H9 (cell line): ENCODE measurements at regions not wholly inside any gene's neighbourhood (a gene's known extent, or its start where the extent isn't known, plus 50 kb on each side); places are given as distances from the start of the nearest gene placed in this dataset.

Experiments used
- DNase-seq: peaks from one replicate; pipeline ENCODE4 v3.0.0-alpha.2; 2017
- H2AFZ ChIP-seq: one replicate; pipeline ENCODE4 v1.6.1; 2013; ENCODE audit warnings: mild to moderate bottlenecking, low read length, control low read depth, moderate library complexity
- H2AK5ac ChIP-seq: 2 replicates; pipeline ENCODE4 v1.6.1; 2013; ENCODE audit warnings: low read length, control low read depth, mixed read lengths; ENCODE audit not compliant: insufficient read length
- H2BK120ac ChIP-seq: one replicate; pipeline ENCODE4 v1.6.1; 2013; ENCODE audit warnings: low read depth, mild to moderate bottlenecking, low read length, control low read depth, inconsistent platforms; ENCODE audit not compliant: poor library complexity, severe bottlenecking
- H2BK12ac ChIP-seq: 2 replicates; pipeline ENCODE4 v1.6.1; 2013; ENCODE audit warnings: low read length, control low read depth, mixed read lengths, low read depth; ENCODE audit not compliant: insufficient read length
- H2BK15ac ChIP-seq: 2 replicates; pipeline ENCODE4 v1.6.1; 2013; ENCODE audit warnings: low read depth, low read length, control low read depth
- H2BK20ac ChIP-seq: one replicate; pipeline ENCODE4 v1.6.1; 2013; ENCODE audit warnings: low read depth, mild to moderate bottlenecking, low read length, control low read depth, inconsistent platforms; ENCODE audit not compliant: poor library complexity, severe bottlenecking
- H2BK5ac ChIP-seq: 2 replicates; pipeline ENCODE4 v1.6.1; 2013; ENCODE audit warnings: low read length, control low read depth, mixed read lengths; ENCODE audit not compliant: insufficient read length
- H3K14ac ChIP-seq: 2 replicates; pipeline ENCODE4 v1.6.1; 2013; ENCODE audit warnings: low read length, control low read depth; ENCODE audit not compliant: insufficient read depth
- H3K18ac ChIP-seq: 2 replicates; pipeline ENCODE4 v1.6.1; 2013; ENCODE audit warnings: low read depth, mild to moderate bottlenecking, mixed read lengths, low read length, control low read depth; ENCODE audit not compliant: insufficient read length
- H3K23ac ChIP-seq: 2 replicates; pipeline ENCODE4 v1.6.1; 2013; ENCODE audit warnings: low read length, control low read depth, mixed read lengths, low read depth; ENCODE audit not compliant: insufficient read length
- H3K23me2 ChIP-seq: 2 replicates; pipeline ENCODE4 v1.6.1; 2013; ENCODE audit warnings: low read depth, mild to moderate bottlenecking, mixed read lengths, low read length, control low read depth; ENCODE audit not compliant: insufficient read length, poor library complexity, severe bottlenecking
- H3K27ac ChIP-seq: 2 replicates; pipeline ENCODE4 v1.5.1; 2013; ENCODE audit warnings: low read length, control low read depth, mixed read lengths, low read depth; ENCODE audit not compliant: insufficient read length
- H3K27me3 ChIP-seq: 2 replicates; pipeline ENCODE4 v1.6.1; 2013; ENCODE audit warnings: low read length, control low read depth, inconsistent platforms; ENCODE audit not compliant: insufficient read depth
- H3K4ac ChIP-seq: 2 replicates; pipeline ENCODE4 v1.6.1; 2013; ENCODE audit warnings: low read depth, mild to moderate bottlenecking, control low read depth, inconsistent platforms, low read length, moderate library complexity
- H3K4me1 ChIP-seq: 2 replicates; pipeline ENCODE4 v1.6.1; 2013; ENCODE audit warnings: low read length, control low read depth, inconsistent platforms; ENCODE audit not compliant: insufficient read depth
- H3K4me2 ChIP-seq: 2 replicates; pipeline ENCODE4 v1.6.1; 2013; ENCODE audit warnings: low read length, control low read depth, mixed read lengths; ENCODE audit not compliant: insufficient read length, insufficient read depth
- H3K56ac ChIP-seq: 2 replicates; pipeline ENCODE4 v1.6.1; 2013; ENCODE audit warnings: low read depth, mild to moderate bottlenecking, mixed read lengths, low read length, control low read depth; ENCODE audit not compliant: insufficient read length
- H3K79me1 ChIP-seq: 2 replicates; pipeline ENCODE4 v1.6.1; 2013; ENCODE audit warnings: low read depth, mild to moderate bottlenecking, moderate library complexity, low read length, control low read depth, inconsistent platforms; ENCODE audit not compliant: insufficient read depth, poor library complexity, severe bottlenecking
- H3K79me2 ChIP-seq: 2 replicates; pipeline ENCODE4 v1.6.1; 2013; ENCODE audit warnings: low read length, control low read depth, inconsistent platforms; ENCODE audit not compliant: insufficient read depth
- H3K9ac ChIP-seq: 2 replicates; pipeline ENCODE4 v1.6.1; 2013; ENCODE audit warnings: low read length, control low read depth, mixed read lengths; ENCODE audit not compliant: insufficient read length; ENCODE audit errors: extremely low read depth
- H3K9me3 ChIP-seq: one replicate; pipeline ENCODE4 v1.6.1; 2013; ENCODE audit warnings: low read depth, low read length, inconsistent platforms; ENCODE audit not compliant: control insufficient read depth
- H3T11ph ChIP-seq: one replicate; pipeline ENCODE4 v1.6.1; 2013; ENCODE audit warnings: mild to moderate bottlenecking, low read length, control low read depth, inconsistent platforms
- H4K20me1 ChIP-seq: one replicate; pipeline ENCODE4 v1.6.1; 2013; ENCODE audit not compliant: control insufficient read depth, insufficient read length, insufficient read depth
- H4K5ac ChIP-seq: 2 replicates; pipeline ENCODE4 v1.6.1; 2013; ENCODE audit warnings: low read depth, mild to moderate bottlenecking, mixed read lengths, low read length, control low read depth; ENCODE audit not compliant: insufficient read length
- H4K8ac ChIP-seq: replicated peaks from 2 replicates; pipeline ENCODE4 v1.6.1; 2013; ENCODE audit warnings: low read length, control low read depth, mixed read lengths, low read depth; ENCODE audit not compliant: insufficient read length
- H4K91ac ChIP-seq: 2 replicates; pipeline ENCODE4 v1.6.1; 2013; ENCODE audit warnings: low read depth, mild to moderate bottlenecking, moderate library complexity, mixed read lengths, low read length, control low read depth; ENCODE audit not compliant: insufficient read length
- H3K27ac Mint-ChIP-seq, 3 experiments: 2 replicates in 2 of 3; 3 replicates in 1 of 3; pipeline ENCODE4 v1.8.0; 2020 to 2021; ENCODE audit warnings: mixed read lengths in 3 of 3, mild to moderate bottlenecking in 1 of 3, moderate library complexity in 1 of 3
- H3K27me3 Mint-ChIP-seq: 2 replicates; pipeline ENCODE4 v1.8.0; 2021; ENCODE audit warnings: low read depth, mild to moderate bottlenecking, moderate library complexity, mixed read lengths
- H3K36me3 Mint-ChIP-seq, 3 experiments: 2 replicates in 2 of 3; 3 replicates in 1 of 3; pipeline ENCODE4 v1.8.0; 2020 to 2021; ENCODE audit warnings: low read depth in 3 of 3, mixed read lengths in 3 of 3; ENCODE audit not compliant: insufficient read depth in 1 of 3
- H3K4me1 Mint-ChIP-seq, 2 experiments: 2 replicates each; pipeline ENCODE4 v1.8.0; 2020; ENCODE audit warnings: mixed read lengths in 2 of 2
- H3K4me3 Mint-ChIP-seq, 2 experiments: 2 replicates in 1 of 2; 3 replicates in 1 of 2; pipeline ENCODE4 v1.8.0; 2020 to 2021; ENCODE audit warnings: mild to moderate bottlenecking in 2 of 2, mixed read lengths in 2 of 2, moderate library complexity in 1 of 2
- H3K9me3 Mint-ChIP-seq, 2 experiments: 2 replicates in 1 of 2; 3 replicates in 1 of 2; pipeline ENCODE4 v1.8.0; 2020; ENCODE audit warnings: mild to moderate bottlenecking in 2 of 2, mixed read lengths in 2 of 2, moderate library complexity in 1 of 2
- WGBS: extraction: QIAGEN DNeasy Blood & Tissue Kit; methylation state at CpG from one replicate; pipeline ENCODE4 v1.1.7; 2013; ENCODE audit warnings: missing lambda C conversion rate, low lambda C conversion rate, mixed read lengths; ENCODE audit not compliant: insufficient read length; ENCODE audit errors: extremely low coverage; 5-methylcytosine and 5-hydroxymethylcytosine counted together
- TF ChIP-seq, protein P1 (sequence below): fragments of 200-600 bp; sonication (generic); conservative IDR thresholded peaks from 3 replicates; pipeline ENCODE4 v1.8.0; 2021; ENCODE audit warnings: antibody characterized with exemption, mild to moderate bottlenecking

DNA sequence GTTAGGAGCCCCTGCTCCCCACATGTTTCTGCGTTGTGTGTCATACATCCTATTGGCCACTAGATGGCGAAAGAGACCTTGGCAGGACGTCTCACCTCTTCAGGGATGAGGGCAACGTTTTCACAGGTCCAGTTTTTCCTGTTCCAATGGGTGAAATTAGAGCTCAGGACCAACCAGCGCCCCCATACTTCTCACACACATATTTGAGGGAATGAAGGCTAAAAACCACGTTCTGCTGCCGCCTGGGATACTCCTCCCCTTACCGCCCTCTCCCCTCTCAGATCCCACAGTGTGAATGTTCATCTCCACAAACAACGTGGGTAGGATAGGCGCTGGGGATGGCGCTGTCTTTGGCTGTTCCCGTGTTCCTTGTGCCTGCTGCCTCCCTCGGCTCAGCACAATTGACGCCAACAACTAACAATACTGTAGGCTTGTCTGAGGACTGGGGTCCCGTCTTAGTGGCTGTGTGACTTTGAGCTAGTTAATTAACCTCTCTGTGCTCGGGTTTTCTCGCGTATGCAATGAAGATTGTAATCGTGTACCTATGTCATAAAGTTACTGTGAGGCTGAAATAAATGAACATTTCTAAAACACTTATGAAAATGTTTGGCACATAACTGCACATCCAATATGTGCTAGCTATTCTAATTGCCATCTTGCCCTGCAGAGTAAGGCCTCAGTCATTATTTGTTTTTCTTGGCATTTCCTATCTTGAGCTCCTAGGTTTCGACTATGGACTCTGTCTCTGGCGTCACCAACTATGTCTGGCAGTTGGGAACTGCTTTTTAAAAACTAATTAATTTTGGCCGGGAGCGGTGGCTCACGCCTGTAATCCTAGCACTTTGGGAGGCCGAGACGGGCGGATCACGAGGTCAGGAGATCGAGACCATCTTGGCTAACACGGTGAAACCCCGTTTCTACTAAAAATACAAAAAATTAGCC is 181.3 kb upstream of the STK26 start:
- Mint-ChIP-seq H3K36me3 (no peaks in the 10 kb centered on the region), H3K4me3 (peak overlapping the region; percentile 36 to 51), H3K27me3 (peaks cover 2% of the 10 kb centered on the region; the same call in 1 of the 2 replicates), H3K4me1 (peaks cover 2 to 5% of the 10 kb centered on the region in 2 experiments; a peak in 2 of 4 replicates), H3K27ac (peak overlapping the region in 1 of 3 experiments; percentile 52; a peak in 1 of 7 replicates), H3K9me3 (peaks cover 0 to 2% of the 10 kb centered on the region in 2 experiments; a peak in 1 of 5 replicates)
- Histone ChIP-seq H3K27ac (no peak overlapping the region), H2BK12ac (no peak overlapping the region), H2BK120ac (no peak overlapping the region), H3K79me2 (no peaks in the 10 kb centered on the region), H2AFZ (no peak overlapping the region), H2BK15ac (no peak overlapping the region), H3K18ac (no peak overlapping the region), H2BK20ac (no peak overlapping the region), H3K9me3 (no peaks in the 10 kb centered on the region), H3T11ph (no peak overlapping the region), H3K4me2 (peak overlapping the region; percentile 11), H3K4me1 (no peaks in the 10 kb centered on the region), H4K20me1 (no peaks in the 10 kb centered on the region), H2BK5ac (no peak overlapping the region), H3K27me3 (no peaks in the 10 kb centered on the region), H3K4ac (no peak overlapping the region), H3K79me1 (no peaks in the 10 kb centered on the region), H3K23me2 (no peaks in the 10 kb centered on the region), H3K14ac (no peak overlapping the region), H3K56ac (no peak overlapping the region), H4K5ac (no peak overlapping the region), H3K23ac (no peak overlapping the region), H4K91ac (no peak overlapping the region), H2AK5ac (no peak overlapping the region), H3K9ac (no peak overlapping the region), H4K8ac (no peak overlapping the region)
- TF ChIP-seq, protein P1, sequence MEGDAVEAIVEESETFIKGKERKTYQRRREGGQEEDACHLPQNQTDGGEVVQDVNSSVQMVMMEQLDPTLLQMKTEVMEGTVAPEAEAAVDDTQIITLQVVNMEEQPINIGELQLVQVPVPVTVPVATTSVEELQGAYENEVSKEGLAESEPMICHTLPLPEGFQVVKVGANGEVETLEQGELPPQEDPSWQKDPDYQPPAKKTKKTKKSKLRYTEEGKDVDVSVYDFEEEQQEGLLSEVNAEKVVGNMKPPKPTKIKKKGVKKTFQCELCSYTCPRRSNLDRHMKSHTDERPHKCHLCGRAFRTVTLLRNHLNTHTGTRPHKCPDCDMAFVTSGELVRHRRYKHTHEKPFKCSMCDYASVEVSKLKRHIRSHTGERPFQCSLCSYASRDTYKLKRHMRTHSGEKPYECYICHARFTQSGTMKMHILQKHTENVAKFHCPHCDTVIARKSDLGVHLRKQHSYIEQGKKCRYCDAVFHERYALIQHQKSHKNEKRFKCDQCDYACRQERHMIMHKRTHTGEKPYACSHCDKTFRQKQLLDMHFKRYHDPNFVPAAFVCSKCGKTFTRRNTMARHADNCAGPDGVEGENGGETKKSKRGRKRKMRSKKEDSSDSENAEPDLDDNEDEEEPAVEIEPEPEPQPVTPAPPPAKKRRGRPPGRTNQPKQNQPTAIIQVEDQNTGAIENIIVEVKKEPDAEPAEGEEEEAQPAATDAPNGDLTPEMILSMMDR = peak; percentile 92
- peak; percentile 68 for DNase-seq
- WGBS = no CpG with 5 or more reads among the region's 31 CpGs
